ENCODE measurements at regions not wholly inside any gene's neighbourhood (a gene's known extent, or its start where the extent isn't known, plus 50 kb on each side); places are given as distances from the start of the nearest gene placed in this dataset.
A peak's percentile ranks its signal among the peaks of the same experiment; 100 is the strongest.

GRCh38 chr7:24381894-24382505, 98.0 kb downstream of the NPY start:
- ATAC-seq (peak in 2 of 4 donors; percentile 41 to 45), DNase-seq (no peak)
- WGBS (ENCODE audit: insufficient coverage, low coverage, low lambda C conversion rate, missing lambda C conversion rate), result 38% methylated on average over 6 of the region's 6 CpGs
- Histone ChIP-seq H3K27me3 (no peaks in the 10 kb centered on the region), H3K9me3 (no peaks in the 10 kb centered on the region), H3K36me3 (no peaks in the 10 kb centered on the region), H3K4me3 (no peak overlapping the region), H3K27ac (no peak overlapping the region), H3K4me1 (no peaks in the 10 kb centered on the region)
- TF ChIP-seq POLR2A (IDR thresholded peaks at IDR 0.05) (no peak), CTCF (IDR thresholded peaks at IDR 0.05) (peak in 3 of 4 donors; percentile 21 to 34 (median 32))
- intact Hi-C loops (cut with DNase I), result no loop called here

- no peak for ATAC-seq
- Histone ChIP-seq H3K9me3 (no peaks in the 10 kb centered on the region), H3K36me3 (no peaks in the 10 kb centered on the region), H3K27ac (no peak overlapping the region), H3K4me1 (no peaks in the 10 kb centered on the region), H3K4me3 (no peak overlapping the region), H3K27me3 (no peaks in the 10 kb centered on the region)
- TF ChIP-seq POLR2A (IDR thresholded peaks at IDR 0.05), result no peak
- TF ChIP-seq CTCF (IDR thresholded peaks at IDR 0.05), result no peak
- WGBS (ENCODE audit: insufficient coverage, low coverage, low lambda C conversion rate, missing lambda C conversion rate), result 71% methylated on average over 1 of the region's 1 CpG
- intact Hi-C loops (cut with DNase I), result no loop called here
- no peak for DNase-seq
Measured at GRCh38 chr7:24383055-24383454, 99.1 kb downstream of the NPY start.

- intact Hi-C loops (cut with DNase I), result no loop called here
- DNase-seq, result no peak
Measured at GRCh38 chr7:24384362-24385030, 100.5 kb downstream of the NPY start.

GRCh38 chr7:24388212-24388611, 104.2 kb downstream of the NPY start:
- TF ChIP-seq POLR2A (IDR thresholded peaks at IDR 0.05) (no peak), CTCF (IDR thresholded peaks at IDR 0.05) (no peak)

More at GRCh38 chr7:24384362-24385030, 100.5 kb downstream of the NPY start:
- Histone ChIP-seq H3K4me1 (no peaks in the 10 kb centered on the region), H3K27ac (no peak overlapping the region), H3K36me3 (no peaks in the 10 kb centered on the region), H3K27me3 (no peaks in the 10 kb centered on the region), H3K9me3 (no peaks in the 10 kb centered on the region), H3K4me3 (no peak overlapping the region)
- ATAC-seq, result no peak
- no peak for TF ChIP-seq CTCF (IDR thresholded peaks at IDR 0.05)
- TF ChIP-seq POLR2A (IDR thresholded peaks at IDR 0.05), result no peak
- 75% methylated on average over 3 of the region's 3 CpGs for WGBS (ENCODE audit: insufficient coverage, low coverage, low lambda C conversion rate, missing lambda C conversion rate)

More at GRCh38 chr7:24388212-24388611, 104.2 kb downstream of the NPY start:
- no peaks in the 10 kb centered on the region for H3K4me1 ChIP-seq
- H3K27me3 ChIP-seq, result no peaks in the 10 kb centered on the region
- no peak overlapping the region for H3K27ac ChIP-seq
- H3K9me3 ChIP-seq, result no peaks in the 10 kb centered on the region
- DNase-seq (no peak), ATAC-seq (no peak)
- no peaks in the 10 kb centered on the region for H3K36me3 ChIP-seq
- intact Hi-C loops (cut with DNase I), result no loop called here
- no peak overlapping the region for H3K4me3 ChIP-seq

Measured in right lobe of liver (tissue), 6 donors.